ENCODE measurements at regions not wholly inside any gene's neighbourhood (a gene's known extent, or its start where the extent isn't known, plus 50 kb on each side); places are given as distances from the start of the nearest gene placed in this dataset.
A peak's percentile ranks its signal among the peaks of the same experiment; 100 is the strongest.

DNA sequence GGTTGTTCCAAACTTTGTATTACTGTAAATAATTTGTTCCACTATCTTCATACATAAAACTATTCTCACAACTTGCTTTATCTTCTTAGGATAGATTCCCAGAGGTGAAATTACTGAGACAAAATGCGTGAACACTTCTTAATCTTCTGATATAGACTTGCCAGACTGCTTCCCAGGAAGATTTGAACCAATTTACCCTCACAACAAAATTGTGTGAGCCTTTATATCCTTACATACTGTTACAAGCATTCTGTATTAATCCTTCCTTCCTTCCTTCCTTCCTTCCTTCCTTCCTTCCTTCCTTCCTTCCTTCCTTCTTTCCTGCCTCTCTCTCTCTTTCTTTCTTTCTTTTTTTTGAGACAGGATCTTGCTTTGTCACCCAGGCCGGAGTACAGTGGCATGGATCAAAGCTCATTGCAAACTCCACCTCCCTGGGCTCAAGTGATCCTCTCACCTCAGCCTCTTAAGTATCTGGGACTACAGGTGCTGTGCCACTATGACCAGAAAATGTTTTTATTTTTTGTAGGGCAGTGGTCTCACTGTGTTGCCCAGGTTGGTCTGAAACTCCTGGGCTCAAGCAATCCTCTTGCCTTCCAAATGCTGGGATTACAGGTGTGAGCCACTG, 57.1 kb upstream of the SSR3 start:
- Histone ChIP-seq H2AK5ac (ENCODE audit: low read depth, low read length) (no peak overlapping the region), H3K18ac (ENCODE audit: low read length) (no peak overlapping the region), H3K79me1 (ENCODE audit: low read depth, low read length) (no peaks in the 10 kb centered on the region), H3K9me3 (replicated peaks in 1 of 2; ENCODE audit: control insufficient read depth in 2 of 2, insufficient read depth in 1 of 2, low read depth in 1 of 2, low read length in 2 of 2) (no peaks in the 10 kb centered on the region), H3K27me3 (ENCODE audit: control insufficient read depth in 3 of 3, insufficient read depth in 3 of 3, low read depth in 1 of 3, low read length in 3 of 3) (no peaks in the 10 kb centered on the region), H2BK120ac (ENCODE audit: low read depth, low read length) (no peak overlapping the region), H4K91ac (ENCODE audit: low read depth, low read length, poor library complexity) (no peak overlapping the region), H2BK15ac (ENCODE audit: low read length) (no peak overlapping the region), H3K9ac (ENCODE audit: low read depth, low read length, poor library complexity) (no peak overlapping the region), H3K14ac (ENCODE audit: low read length) (no peak overlapping the region), H4K8ac (ENCODE audit: low read depth, low read length) (no peak overlapping the region), H3K4me1 (ENCODE audit: control insufficient read depth in 2 of 2, insufficient read depth in 1 of 2, low read depth in 1 of 2, low read length in 2 of 2) (peaks cover 1 to 13% of the 10 kb centered on the region in 2 donors), H3K4me2 (ENCODE audit: insufficient read depth, low read length, poor library complexity, severe bottlenecking) (no peak overlapping the region), H2BK5ac (ENCODE audit: low read length) (no peak overlapping the region), H2BK12ac (ENCODE audit: low read length) (no peak overlapping the region), H3K23ac (ENCODE audit: low read depth, low read length, poor library complexity) (no peak overlapping the region), H3K4ac (ENCODE audit: low read length) (no peak overlapping the region), H3K36me3 (replicated peaks in 1 of 2; ENCODE audit: control insufficient read depth in 2 of 2, insufficient read depth in 2 of 2, low read length in 2 of 2) (no peaks in the 10 kb centered on the region), H2AFZ (ENCODE audit: low read length) (no peak overlapping the region), H3K4me3 (ENCODE audit: low read length in 2 of 2) (no peak overlapping the region), H3K27ac (replicated peaks; ENCODE audit: low read length) (no peak overlapping the region)
- DNase-seq (ENCODE audit: low spot score), result no peak
- WGBS, 2 donors (ENCODE audit: extremely low coverage in 2 of 2, insufficient read length in 2 of 2, insufficient replicate concordance in 1 of 2), result no CpG with 5 or more reads among the region's 2 CpGs

DNA sequence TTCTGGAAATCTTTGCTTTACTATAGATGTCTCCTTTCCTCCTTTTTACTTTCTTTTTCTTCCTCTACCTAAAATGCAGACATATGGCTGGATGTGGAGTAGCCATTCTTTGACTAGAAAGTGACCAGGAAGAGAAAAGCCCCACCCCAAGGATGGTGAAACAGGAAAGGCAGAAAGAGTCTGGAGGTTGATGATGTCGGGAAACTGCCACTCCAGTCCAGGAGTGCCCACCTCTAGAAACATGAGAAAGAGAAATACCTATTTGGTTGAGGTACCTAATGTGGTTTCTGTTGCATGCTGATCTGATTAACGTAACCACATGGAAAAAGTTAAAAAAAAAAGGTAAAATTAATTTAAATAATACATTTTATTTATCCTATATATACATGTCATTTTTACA, 55.2 kb upstream of the SSR3 start:
- Histone ChIP-seq H3K4me1 (ENCODE audit: control insufficient read depth in 2 of 2, insufficient read depth in 1 of 2, low read depth in 1 of 2, low read length in 2 of 2) (peaks cover 0 to 15% of the 10 kb centered on the region in 2 donors), H3K4me2 (ENCODE audit: insufficient read depth, low read length, poor library complexity, severe bottlenecking) (no peak overlapping the region), H3K79me1 (ENCODE audit: low read depth, low read length) (no peaks in the 10 kb centered on the region), H3K18ac (ENCODE audit: low read length) (no peak overlapping the region), H3K9ac (ENCODE audit: low read depth, low read length, poor library complexity) (no peak overlapping the region), H4K91ac (ENCODE audit: low read depth, low read length, poor library complexity) (no peak overlapping the region), H4K8ac (ENCODE audit: low read depth, low read length) (no peak overlapping the region), H3K36me3 (replicated peaks in 1 of 2; ENCODE audit: control insufficient read depth in 2 of 2, insufficient read depth in 2 of 2, low read length in 2 of 2) (no peaks in the 10 kb centered on the region), H2AK5ac (ENCODE audit: low read depth, low read length) (no peak overlapping the region), H3K27ac (replicated peaks; ENCODE audit: low read length) (no peak overlapping the region), H3K4ac (ENCODE audit: low read length) (no peak overlapping the region), H2BK12ac (ENCODE audit: low read length) (no peak overlapping the region), H2BK120ac (ENCODE audit: low read depth, low read length) (no peak overlapping the region), H2BK5ac (ENCODE audit: low read length) (no peak overlapping the region), H3K23ac (ENCODE audit: low read depth, low read length, poor library complexity) (no peak overlapping the region), H3K14ac (ENCODE audit: low read length) (no peak overlapping the region), H2BK15ac (ENCODE audit: low read length) (no peak overlapping the region), H3K4me3 (ENCODE audit: low read length in 2 of 2) (no peak overlapping the region), H3K27me3 (ENCODE audit: control insufficient read depth in 3 of 3, insufficient read depth in 3 of 3, low read depth in 1 of 3, low read length in 3 of 3) (no peaks in the 10 kb centered on the region), H2AFZ (ENCODE audit: low read length) (peak overlapping the region; percentile 30), H3K9me3 (replicated peaks in 1 of 2; ENCODE audit: control insufficient read depth in 2 of 2, insufficient read depth in 1 of 2, low read depth in 1 of 2, low read length in 2 of 2) (no peaks in the 10 kb centered on the region)
- DNase-seq (ENCODE audit: low spot score), result no peak
- WGBS, 2 donors (ENCODE audit: extremely low coverage in 2 of 2, insufficient read length in 2 of 2, insufficient replicate concordance in 1 of 2), result no CpG with 5 or more reads among the region's 2 CpGs

DNA sequence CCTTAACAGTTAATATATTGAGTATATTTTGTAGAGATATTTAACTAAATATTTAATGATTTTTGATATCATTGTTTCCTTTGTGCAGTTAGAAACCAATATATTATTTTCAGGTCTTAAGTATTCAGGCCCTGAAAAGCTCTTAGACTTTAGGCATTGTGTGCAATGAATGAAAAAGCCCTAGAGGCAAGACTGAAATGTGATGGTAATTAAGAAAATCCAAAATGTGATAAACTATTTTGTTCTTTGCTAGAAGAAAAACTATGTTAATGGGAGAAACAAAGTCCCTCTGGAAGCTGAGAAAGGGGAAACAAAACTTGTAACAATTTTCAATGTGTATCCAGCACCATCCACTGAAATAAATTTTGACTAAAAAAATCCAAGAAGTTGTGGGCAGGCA, 54.6 kb upstream of the SSR3 start:
- no peak overlapping the region for H3K23ac ChIP-seq (ENCODE audit: low read depth, low read length, poor library complexity)
- no peak overlapping the region for H4K91ac ChIP-seq (ENCODE audit: low read depth, low read length, poor library complexity)
- peak overlapping the region; percentile 30 for H2AFZ ChIP-seq (ENCODE audit: low read length)
- peaks cover 0 to 16% of the 10 kb centered on the region in 2 donors for H3K4me1 ChIP-seq (ENCODE audit: control insufficient read depth in 2 of 2, insufficient read depth in 1 of 2, low read depth in 1 of 2, low read length in 2 of 2)
- H2AK5ac ChIP-seq (ENCODE audit: low read depth, low read length), result no peak overlapping the region
- H3K14ac ChIP-seq (ENCODE audit: low read length), result no peak overlapping the region
- no peak for DNase-seq (ENCODE audit: low spot score)
- no peaks in the 10 kb centered on the region for H3K9me3 ChIP-seq (replicated peaks in 1 of 2; ENCODE audit: control insufficient read depth in 2 of 2, insufficient read depth in 1 of 2, low read depth in 1 of 2, low read length in 2 of 2)
- no peak overlapping the region for H3K4ac ChIP-seq (ENCODE audit: low read length)
- H3K4me3 ChIP-seq (ENCODE audit: low read length in 2 of 2), result no peak overlapping the region
- H4K8ac ChIP-seq (ENCODE audit: low read depth, low read length), result no peak overlapping the region
- H3K79me1 ChIP-seq (ENCODE audit: low read depth, low read length), result no peaks in the 10 kb centered on the region
- H3K27ac ChIP-seq (replicated peaks; ENCODE audit: low read length), result no peak overlapping the region
- H2BK5ac ChIP-seq (ENCODE audit: low read length), result no peak overlapping the region
- H3K4me2 ChIP-seq (ENCODE audit: insufficient read depth, low read length, poor library complexity, severe bottlenecking), result no peak overlapping the region
- no peaks in the 10 kb centered on the region for H3K27me3 ChIP-seq (ENCODE audit: control insufficient read depth in 3 of 3, insufficient read depth in 3 of 3, low read depth in 1 of 3, low read length in 3 of 3)
- no peak overlapping the region for H2BK120ac ChIP-seq (ENCODE audit: low read depth, low read length)
- H3K9ac ChIP-seq (ENCODE audit: low read depth, low read length, poor library complexity), result no peak overlapping the region
- no peak overlapping the region for H2BK15ac ChIP-seq (ENCODE audit: low read length)
- no peak overlapping the region for H3K18ac ChIP-seq (ENCODE audit: low read length)
- H3K36me3 ChIP-seq (replicated peaks in 1 of 2; ENCODE audit: control insufficient read depth in 2 of 2, insufficient read depth in 2 of 2, low read length in 2 of 2), result no peaks in the 10 kb centered on the region
- H2BK12ac ChIP-seq (ENCODE audit: low read length), result no peak overlapping the region

DNA sequence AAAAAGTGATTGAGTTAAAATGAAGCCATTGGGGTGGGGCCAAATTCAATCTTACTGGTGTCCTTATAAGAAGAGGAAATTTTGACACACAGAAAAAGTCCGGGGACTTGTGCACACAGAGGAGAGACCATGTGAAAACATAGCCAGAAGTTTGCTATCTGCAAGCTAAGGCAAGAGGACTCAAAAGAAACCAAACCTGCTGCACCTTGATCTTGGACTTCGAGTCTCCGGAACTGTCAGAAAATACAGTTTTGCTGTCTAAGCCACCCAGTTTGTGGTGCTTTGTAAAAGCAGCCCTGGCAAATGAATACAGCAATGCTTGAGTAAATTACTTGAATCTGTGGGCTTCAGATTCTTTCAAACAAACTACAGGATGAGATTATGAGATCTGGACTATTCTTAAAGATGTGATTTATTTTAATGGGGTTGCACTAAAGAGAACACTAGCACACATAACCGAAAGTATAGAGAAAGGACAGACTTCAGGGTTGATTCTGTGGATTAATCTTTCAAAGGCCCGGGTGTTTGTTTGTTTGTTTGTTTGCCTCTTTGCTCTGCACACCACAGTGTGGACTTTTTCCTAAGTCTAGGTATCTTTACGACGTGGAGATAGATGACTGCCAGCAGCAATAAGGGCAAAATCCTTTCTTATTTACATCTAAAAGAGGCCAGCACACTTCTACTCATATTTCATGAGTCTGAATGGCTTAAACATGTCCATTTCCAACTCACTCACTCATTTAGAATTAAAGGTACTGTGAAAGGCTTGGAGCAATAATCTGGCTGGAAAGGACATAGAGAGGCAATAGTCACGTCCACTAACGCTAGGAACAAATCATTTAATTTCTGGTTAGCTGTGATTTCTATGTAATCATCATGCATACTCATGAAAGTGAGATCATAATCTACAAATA, 53.9 kb upstream of the SSR3 start:
- Histone ChIP-seq H3K18ac (ENCODE audit: low read length) (no peak overlapping the region), H2AFZ (ENCODE audit: low read length) (peak overlapping the region; percentile 63), H3K79me1 (ENCODE audit: low read depth, low read length) (no peaks in the 10 kb centered on the region), H3K23ac (ENCODE audit: low read depth, low read length, poor library complexity) (no peak overlapping the region), H3K9ac (ENCODE audit: low read depth, low read length, poor library complexity) (no peak overlapping the region), H3K27me3 (ENCODE audit: control insufficient read depth in 3 of 3, insufficient read depth in 3 of 3, low read depth in 1 of 3, low read length in 3 of 3) (no peaks in the 10 kb centered on the region), H2BK120ac (ENCODE audit: low read depth, low read length) (no peak overlapping the region), H2BK5ac (ENCODE audit: low read length) (no peak overlapping the region), H3K4me1 (ENCODE audit: control insufficient read depth in 2 of 2, insufficient read depth in 1 of 2, low read depth in 1 of 2, low read length in 2 of 2) (peaks cover 0 to 16% of the 10 kb centered on the region in 2 donors), H4K8ac (ENCODE audit: low read depth, low read length) (no peak overlapping the region), H3K4me2 (ENCODE audit: insufficient read depth, low read length, poor library complexity, severe bottlenecking) (no peak overlapping the region), H4K91ac (ENCODE audit: low read depth, low read length, poor library complexity) (no peak overlapping the region), H3K27ac (replicated peaks; ENCODE audit: low read length) (no peak overlapping the region), H3K9me3 (replicated peaks in 1 of 2; ENCODE audit: control insufficient read depth in 2 of 2, insufficient read depth in 1 of 2, low read depth in 1 of 2, low read length in 2 of 2) (no peaks in the 10 kb centered on the region), H3K4ac (ENCODE audit: low read length) (no peak overlapping the region), H3K14ac (ENCODE audit: low read length) (no peak overlapping the region), H3K36me3 (replicated peaks in 1 of 2; ENCODE audit: control insufficient read depth in 2 of 2, insufficient read depth in 2 of 2, low read length in 2 of 2) (no peaks in the 10 kb centered on the region), H3K4me3 (ENCODE audit: low read length in 2 of 2) (no peak overlapping the region), H2BK12ac (ENCODE audit: low read length) (no peak overlapping the region), H2BK15ac (ENCODE audit: low read length) (no peak overlapping the region), H2AK5ac (ENCODE audit: low read depth, low read length) (no peak overlapping the region)
- no peak for DNase-seq (ENCODE audit: low spot score)
- no CpG with 5 or more reads among the region's 9 CpGs for WGBS, 2 donors (ENCODE audit: extremely low coverage in 2 of 2, insufficient read length in 2 of 2, insufficient replicate concordance in 1 of 2)

Measured in neuronal stem cell (in vitro differentiated cells).